Hepatocyte (in vitro differentiated cells): ENCODE measurements at regions not wholly inside any gene's neighbourhood (a gene's known extent, or its start where the extent isn't known, plus 50 kb on each side); places are given as distances from the start of the nearest gene placed in this dataset.
"Not testable (repeated sequence)": the region's sequence is repeated elsewhere in the genome, so short reads cannot be mapped to it uniquely, and the experiment has no call there.

Experiments used
- DNase-seq: peaks from one replicate; pipeline ENCODE4 v3.0.0-alpha.2; 2016; ENCODE audit warnings: low spot score
- H2AFZ ChIP-seq: fragments of 200-600 bp; sonication (generic); 2 replicates; pipeline ENCODE4 v1.6.0; 2016; ENCODE audit warnings: antibody characterized with exemption, mild to moderate bottlenecking
- H3K27ac ChIP-seq: fragments of 200-600 bp; sonication (generic); 2 replicates; pipeline ENCODE4 v1.5.1; 2016; ENCODE audit warnings: mild to moderate bottlenecking
- H3K27me3 ChIP-seq: fragments of 200-600 bp; sonication (generic); 2 replicates; pipeline ENCODE4 v1.6.1; 2016
- H3K36me3 ChIP-seq: fragments of 200-600 bp; sonication (generic); replicated peaks from 2 replicates; pipeline ENCODE4 v1.5.1; 2016; ENCODE audit warnings: low read depth; ENCODE audit not compliant: insufficient read depth
- H3K4me1 ChIP-seq: fragments of 200-600 bp; sonication (generic); 2 replicates; pipeline ENCODE4 v1.5.1; 2016; ENCODE audit warnings: mild to moderate bottlenecking, moderate library complexity; ENCODE audit not compliant: insufficient read depth
- H3K4me2 ChIP-seq: fragments of 200-600 bp; sonication (generic); 2 replicates; pipeline ENCODE4 v1.6.0; 2016
- H3K4me3 ChIP-seq: fragments of 200-600 bp; sonication (generic); 2 replicates; pipeline ENCODE4 v1.5.1; 2016; ENCODE audit warnings: mild to moderate bottlenecking
- H3K79me2 ChIP-seq: fragments of 200-600 bp; sonication (generic); 2 replicates; pipeline ENCODE4 v1.6.0; 2017; ENCODE audit warnings: mild to moderate bottlenecking
- H3K9me2 ChIP-seq: fragments of 200-600 bp; sonication (generic); replicated peaks from 2 replicates; pipeline ENCODE4 v1.6.0; 2017; ENCODE audit warnings: mild to moderate bottlenecking; ENCODE audit not compliant: insufficient read depth
- H3K9me3 ChIP-seq: fragments of 200-600 bp; sonication (generic); 2 replicates; pipeline ENCODE4 v1.5.1; 2016; ENCODE audit warnings: low read depth, mild to moderate bottlenecking
- H4K20me1 ChIP-seq: fragments of 200-600 bp; sonication (generic); 2 replicates; pipeline ENCODE4 v1.6.0; 2016; ENCODE audit warnings: mild to moderate bottlenecking; ENCODE audit not compliant: insufficient read depth, poor library complexity, severe bottlenecking
- CTCF ChIP-seq: fragments of 200-600 bp; sonication (generic); IDR thresholded peaks from 2 replicates; pipeline ENCODE4 v1.5.1; 2016; ENCODE audit warnings: antibody characterized with exemption, mild to moderate bottlenecking; ENCODE audit not compliant: poor library complexity
- EZH2 ChIP-seq: fragments of 200-600 bp; sonication (generic); IDR thresholded peaks from 2 replicates; pipeline ENCODE4 v1.6.1; 2016; ENCODE audit warnings: antibody characterized with exemption, mild to moderate bottlenecking, borderline replicate concordance
- EZH2phosphoT487 ChIP-seq: fragments of 200-600 bp; sonication (generic); IDR thresholded peaks from one replicate; pipeline ENCODE4 v1.6.1; 2018; ENCODE audit warnings: antibody characterized with exemption, mild to moderate bottlenecking, low read depth, moderate library complexity; ENCODE audit not compliant: unreplicated experiment, severe bottlenecking
- WGBS: methylation state at CpG from one replicate; pipeline ENCODE4 v1.1.6; 2016; ENCODE audit warnings: low lambda C conversion rate; ENCODE audit errors: missing lambda C conversion rate; 5-methylcytosine and 5-hydroxymethylcytosine counted together

GRCh38 chr12:28781671-28782652, 367.1 kb upstream of the FAR2 start:
- Histone ChIP-seq H3K9me2 (no peaks in the 10 kb centered on the region), H3K27ac (no peak overlapping the region), H3K36me3 (no peaks in the 10 kb centered on the region), H3K4me2 (no peak overlapping the region), H4K20me1 (no peaks in the 10 kb centered on the region), H3K9me3 (no peaks in the 10 kb centered on the region), H3K4me3 (no peak overlapping the region), H3K4me1 (no peaks in the 10 kb centered on the region), H3K79me2 (no peaks in the 10 kb centered on the region), H3K27me3 (no peaks in the 10 kb centered on the region), H2AFZ (no peak overlapping the region)
- TF ChIP-seq CTCF: no peak
- TF ChIP-seq EZH2phosphoT487: no peak
- TF ChIP-seq EZH2: no peak
- 70% methylated on average over 10 of the region's 10 CpGs for WGBS
- no peak for DNase-seq

- H3K79me2 ChIP-seq: no peaks in the 10 kb centered on the region
- 88% methylated on average over 1 of the region's 1 CpG for WGBS
- no peak for DNase-seq
- H3K36me3 ChIP-seq: no peaks in the 10 kb centered on the region
- no peaks in the 10 kb centered on the region for H3K4me1 ChIP-seq
- H3K4me2 ChIP-seq: no peak overlapping the region
- H3K4me3 ChIP-seq: no peak overlapping the region
- H2AFZ ChIP-seq: no peak overlapping the region
- no peaks in the 10 kb centered on the region for H3K9me2 ChIP-seq
- H4K20me1 ChIP-seq: no peaks in the 10 kb centered on the region
- H3K9me3 ChIP-seq: no peaks in the 10 kb centered on the region
- TF ChIP-seq CTCF: no peak
- H3K27ac ChIP-seq: no peak overlapping the region
- H3K27me3 ChIP-seq: no peaks in the 10 kb centered on the region
Observed at GRCh38 chr12:28782812-28783211, 366.3 kb upstream of the FAR2 start.

GRCh38 chr12:28787151-28787550, 361.9 kb upstream of the FAR2 start:
- no peaks in the 10 kb centered on the region for H3K27me3 ChIP-seq
- no peaks in the 10 kb centered on the region for H3K79me2 ChIP-seq
- DNase-seq: no peak
- no peak overlapping the region for H2AFZ ChIP-seq
- no peaks in the 10 kb centered on the region for H3K9me3 ChIP-seq
- H3K27ac ChIP-seq: no peak overlapping the region
- H3K36me3 ChIP-seq: no peaks in the 10 kb centered on the region
- H3K4me1 ChIP-seq: no peaks in the 10 kb centered on the region
- H3K9me2 ChIP-seq: no peaks in the 10 kb centered on the region
- no peak overlapping the region for H3K4me3 ChIP-seq
- no peak for TF ChIP-seq EZH2
- TF ChIP-seq EZH2phosphoT487: no peak
- TF ChIP-seq CTCF: no peak
- WGBS: 93% methylated on average over 2 of the region's 2 CpGs
- no peaks in the 10 kb centered on the region for H4K20me1 ChIP-seq
- no peak overlapping the region for H3K4me2 ChIP-seq

GRCh38 chr12:28788256-28788655, 360.8 kb upstream of the FAR2 start:
- not testable (repeated sequence) for H3K9me3 ChIP-seq, H3K79me2 ChIP-seq, H3K4me3 ChIP-seq, H3K4me1 ChIP-seq, H3K27me3 ChIP-seq, H3K4me2 ChIP-seq, H4K20me1 ChIP-seq, H2AFZ ChIP-seq, H3K9me2 ChIP-seq, H3K36me3 ChIP-seq, H3K27ac ChIP-seq, DNase-seq
